ENCODE measurements at regions not wholly inside any gene's neighbourhood (a gene's known extent, or its start where the extent isn't known, plus 50 kb on each side); places are given as distances from the start of the nearest gene placed in this dataset.
"Not testable (repeated sequence)": the region's sequence is repeated elsewhere in the genome, so short reads cannot be mapped to it uniquely, and the experiment has no call there.

DNA sequence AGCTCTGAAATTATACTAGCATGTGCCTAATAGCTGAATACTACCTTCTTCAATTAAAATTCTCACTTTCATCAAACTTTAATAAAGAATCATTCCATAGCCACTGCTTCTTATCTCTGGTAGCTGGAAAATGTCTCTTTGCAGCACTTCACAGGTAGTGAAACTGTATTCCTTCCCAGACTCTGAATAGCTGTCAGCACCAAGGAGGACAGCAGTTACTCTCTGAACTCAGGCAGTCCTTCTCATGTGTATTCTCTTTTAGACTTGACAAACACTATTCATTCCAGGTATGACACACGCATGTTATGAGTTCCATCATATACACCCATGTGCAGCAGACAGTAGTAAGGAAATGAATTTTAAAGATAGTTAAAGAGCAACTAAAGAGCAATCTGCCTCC is 627.1 kb downstream of the EFNA5 start:
- DNase-seq: no peak
- in situ Hi-C loops (cut with MboI; ENCODE audit: low pct_unique_long_range_greater_than_20kb, low sequenced_read_pairs): no loop called here

DNA sequence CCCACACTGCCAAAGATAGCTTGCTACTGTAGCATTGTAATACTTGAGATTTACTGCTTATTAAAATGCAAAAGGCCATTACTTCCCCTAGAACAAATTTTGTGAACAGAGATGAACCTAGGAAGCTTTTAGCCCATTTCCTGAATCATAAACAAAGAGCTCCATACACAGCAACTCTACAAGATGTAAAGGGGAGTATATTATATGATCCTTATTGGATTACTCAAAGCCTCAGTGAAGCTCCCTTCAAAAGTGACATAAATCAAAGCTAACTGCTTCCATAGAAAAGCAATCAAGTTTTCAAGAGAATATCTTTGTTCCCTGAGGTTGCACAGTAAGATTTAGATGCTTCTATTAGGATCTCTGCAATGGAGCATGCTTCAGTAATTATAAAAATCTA is 629.8 kb downstream of the EFNA5 start:
- no peak for DNase-seq
- in situ Hi-C loops (cut with MboI; ENCODE audit: low pct_unique_long_range_greater_than_20kb, low sequenced_read_pairs): no loop called here

DNA sequence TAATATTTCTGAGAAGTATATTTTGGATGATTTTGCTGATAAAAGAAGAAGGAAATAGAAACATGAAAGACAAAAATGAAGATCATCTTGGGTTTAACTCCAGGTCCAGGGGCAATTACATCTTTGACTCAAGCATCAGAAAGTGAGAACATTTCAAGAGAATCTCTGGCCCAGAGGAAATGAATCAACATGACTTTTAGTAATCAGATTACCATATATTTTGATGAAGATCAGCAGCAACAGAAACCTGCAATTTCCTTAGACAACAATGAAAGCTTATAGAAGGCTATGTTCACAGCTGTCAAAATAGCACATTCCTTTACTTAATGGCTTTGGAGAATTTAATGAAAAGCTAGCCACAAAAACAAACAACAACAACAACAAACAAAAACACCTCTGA is 638.1 kb downstream of the EFNA5 start:
- in situ Hi-C loops (cut with MboI; ENCODE audit: low pct_unique_long_range_greater_than_20kb, low sequenced_read_pairs): no loop called here
- no peak for DNase-seq

DNA sequence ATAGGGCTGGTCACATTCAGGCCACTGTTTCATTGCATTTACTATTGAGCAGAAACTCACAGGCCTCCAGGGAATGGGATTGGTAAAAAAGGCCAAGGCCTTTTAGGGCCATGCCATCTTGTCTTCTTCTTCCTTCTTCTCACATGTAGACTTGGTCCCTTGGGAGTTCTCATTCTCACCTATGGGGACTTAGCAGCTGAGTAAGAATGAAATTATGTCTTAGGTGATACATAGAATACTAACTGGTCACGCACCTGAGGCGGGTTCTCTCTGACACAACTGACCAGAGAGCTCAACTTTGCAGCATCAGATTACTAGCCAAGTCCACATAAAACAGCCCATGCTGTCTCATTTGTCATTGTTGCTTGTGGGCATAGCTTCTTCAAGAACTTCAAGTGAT is 641.8 kb downstream of the EFNA5 start:
- in situ Hi-C loops (cut with MboI; ENCODE audit: low pct_unique_long_range_greater_than_20kb, low sequenced_read_pairs): no loop called here
- DNase-seq: no peak

DNA sequence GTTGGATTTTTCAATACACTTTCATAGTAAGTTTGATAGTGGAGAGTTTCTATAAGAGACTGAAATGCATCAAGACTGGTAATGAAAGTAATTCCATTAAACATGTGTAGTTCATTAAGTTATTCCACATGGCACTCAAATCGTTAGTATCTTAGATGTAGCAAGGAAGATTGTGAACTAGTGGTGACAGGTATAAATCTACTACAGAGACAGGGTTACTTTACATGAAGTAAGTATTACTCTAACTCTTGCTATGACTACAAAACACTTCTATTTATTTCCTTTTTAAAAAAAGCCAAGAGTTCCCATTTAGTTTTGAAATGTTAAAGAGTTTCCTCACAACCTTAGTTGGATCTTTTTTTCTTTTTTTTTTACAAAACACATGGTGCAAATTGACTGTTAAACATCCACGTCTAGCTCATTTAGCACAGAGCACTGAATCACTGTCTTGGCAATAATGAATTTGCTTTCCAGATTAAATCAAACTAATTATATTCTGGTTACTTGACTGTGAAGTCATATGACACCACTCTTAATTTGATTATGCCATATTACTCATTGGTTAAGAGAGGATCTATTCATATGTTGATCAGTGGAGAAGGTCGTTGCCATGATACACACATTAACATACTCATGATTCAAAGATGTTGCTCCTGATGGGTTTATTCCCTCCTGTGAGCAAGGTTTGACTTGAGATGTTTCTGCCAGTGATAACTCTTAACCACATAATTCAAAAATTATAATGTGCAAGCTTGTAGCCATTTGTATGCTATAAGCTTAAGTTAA is 644.8 kb downstream of the EFNA5 start:
- no peak for DNase-seq
- in situ Hi-C loops (cut with MboI; ENCODE audit: low pct_unique_long_range_greater_than_20kb, low sequenced_read_pairs): no loop called here

DNA sequence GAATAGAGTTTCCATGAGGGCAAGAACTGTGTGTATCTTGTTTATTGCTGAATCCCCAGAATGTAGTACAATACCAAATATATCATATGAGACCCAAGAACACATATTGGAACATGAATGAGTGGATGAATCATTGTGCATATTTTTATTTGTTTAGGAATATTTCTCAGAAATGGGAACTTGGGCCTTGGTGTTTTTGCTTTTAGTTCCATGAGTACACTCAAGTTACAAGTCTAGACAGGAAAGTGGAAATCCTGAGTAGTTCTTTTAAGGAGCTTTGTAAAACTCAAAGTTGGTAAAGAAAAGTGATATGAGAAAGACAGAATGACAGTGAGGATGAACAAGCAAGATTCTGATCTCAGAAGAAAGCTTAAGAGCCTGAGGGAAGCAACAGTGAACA is 647.0 kb downstream of the EFNA5 start:
- no peak for DNase-seq
- in situ Hi-C loops (cut with MboI; ENCODE audit: low pct_unique_long_range_greater_than_20kb, low sequenced_read_pairs): no loop called here

DNA sequence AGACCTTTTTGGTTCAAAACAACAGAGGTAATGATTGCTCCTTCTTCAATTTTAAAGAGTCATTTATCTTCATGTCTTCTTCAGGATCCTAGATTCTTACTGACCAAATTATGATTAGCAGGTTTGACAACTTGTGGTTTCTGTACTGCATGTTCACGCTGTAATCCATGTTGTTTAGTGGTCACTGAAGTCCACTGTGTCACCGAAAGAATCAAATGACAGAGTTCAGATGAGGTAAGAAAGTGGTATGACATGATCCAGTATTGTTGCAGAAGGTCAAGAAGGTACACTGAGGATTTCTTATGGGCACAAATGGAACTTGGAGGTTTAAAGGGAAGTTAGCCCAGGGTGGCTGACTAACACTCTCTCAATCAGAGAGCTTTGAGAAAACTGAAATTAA is 649.2 kb downstream of the EFNA5 start:
- DNase-seq: no peak
- in situ Hi-C loops (cut with MboI; ENCODE audit: low pct_unique_long_range_greater_than_20kb, low sequenced_read_pairs): no loop called here

DNA sequence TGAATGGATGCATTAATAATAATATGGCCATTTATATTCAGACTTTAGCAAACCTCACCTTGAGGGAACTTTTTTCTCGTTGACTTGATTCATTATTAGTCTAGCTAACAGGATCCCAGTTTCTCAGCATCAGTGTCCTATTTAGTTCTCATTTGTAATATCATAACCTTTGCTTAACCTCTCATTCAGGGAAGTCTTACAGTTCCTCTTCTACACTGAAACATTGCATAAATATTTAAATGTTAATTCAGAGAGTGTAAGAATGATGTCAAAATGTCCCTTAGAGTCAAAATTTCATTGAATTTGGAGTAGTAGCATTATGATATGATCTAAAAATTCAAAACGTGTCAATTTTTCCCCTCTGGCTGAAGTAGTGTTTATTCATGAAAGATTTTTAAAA is 650.1 kb downstream of the EFNA5 start:
- DNase-seq: no peak
- in situ Hi-C loops (cut with MboI; ENCODE audit: low pct_unique_long_range_greater_than_20kb, low sequenced_read_pairs): no loop called here

DNA sequence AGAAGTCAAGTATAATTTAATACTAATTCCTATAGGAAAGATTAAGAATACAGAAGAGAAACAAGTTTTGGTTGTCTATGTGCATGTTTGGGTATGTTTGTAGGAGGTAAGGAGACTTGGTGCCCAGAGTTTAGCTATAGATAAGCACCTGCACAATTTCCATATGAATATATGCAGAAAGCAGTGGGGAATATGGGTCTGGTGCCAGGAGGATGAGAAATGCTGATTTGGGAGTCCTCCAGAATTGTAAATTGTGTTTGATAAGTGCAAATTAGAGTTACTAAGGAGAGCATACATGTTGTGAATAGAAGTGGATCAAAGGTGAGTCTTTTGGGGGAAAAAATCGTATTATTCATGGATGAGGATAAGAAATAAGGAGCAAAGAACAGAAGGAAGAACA is 653.1 kb downstream of the EFNA5 start:
- no peak for DNase-seq
- in situ Hi-C loops (cut with MboI; ENCODE audit: low pct_unique_long_range_greater_than_20kb, low sequenced_read_pairs): no loop called here

DNA sequence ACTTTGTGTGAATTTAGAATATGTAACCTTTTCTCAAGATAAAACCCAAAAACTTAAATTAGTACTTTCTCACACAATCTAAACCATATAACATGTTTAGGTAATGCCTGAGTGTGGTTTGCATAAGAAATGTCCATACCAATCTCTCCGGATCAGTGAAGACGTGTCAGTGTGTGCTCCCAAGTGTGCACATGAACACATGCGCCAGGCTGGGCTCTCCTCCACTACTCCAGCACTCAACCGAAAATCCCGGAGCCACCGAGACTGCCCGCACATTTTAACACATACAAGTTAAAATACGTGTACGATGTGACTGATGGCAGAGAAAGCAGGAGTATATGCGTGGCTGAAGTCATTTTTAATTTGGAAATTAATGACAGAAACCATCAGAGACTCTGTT is 658.4 kb downstream of the EFNA5 start:
- DNase-seq: no peak
- in situ Hi-C loops (cut with MboI; ENCODE audit: low pct_unique_long_range_greater_than_20kb, low sequenced_read_pairs): no loop called here

DNA sequence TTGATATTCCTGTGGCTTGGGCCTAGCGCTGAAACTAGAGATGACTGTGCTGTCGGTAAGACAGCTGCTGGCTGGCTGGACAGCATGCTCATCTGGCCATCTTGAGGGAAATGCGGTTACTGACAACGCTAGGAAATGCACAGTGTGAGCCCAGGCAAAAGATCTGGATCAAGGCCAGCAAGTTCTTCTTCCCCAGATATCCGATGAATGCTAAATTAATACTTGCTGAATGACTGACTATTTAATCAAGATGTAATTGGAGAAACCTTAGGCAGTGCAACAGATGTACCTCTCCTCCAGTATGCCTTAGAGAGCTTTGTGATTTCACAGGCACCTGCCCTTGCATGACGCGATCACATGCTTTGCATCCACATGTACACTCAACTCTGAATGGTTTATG is 659.1 kb downstream of the EFNA5 start:
- DNase-seq: no peak

DNA sequence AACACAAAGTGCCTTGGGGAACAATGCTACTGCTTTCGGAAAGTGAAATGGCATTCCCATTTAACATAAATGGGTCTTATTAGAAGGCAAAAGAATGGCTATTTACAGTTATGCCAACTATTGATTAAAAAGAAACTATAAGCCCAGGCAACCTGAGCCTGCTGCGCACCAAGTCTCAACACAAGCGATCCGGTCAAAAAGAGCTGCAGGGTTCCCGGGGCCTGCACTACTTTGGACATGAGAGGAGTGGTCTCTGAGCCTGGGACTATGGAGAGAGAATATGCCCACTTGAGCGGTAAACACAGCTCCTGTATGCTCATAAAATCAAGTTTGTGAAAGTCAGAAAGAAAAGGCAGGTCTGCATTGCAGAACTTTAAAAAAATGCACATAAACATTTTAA is 660.7 kb downstream of the EFNA5 start:
- no peak for DNase-seq
- in situ Hi-C loops (cut with MboI; ENCODE audit: low pct_unique_long_range_greater_than_20kb, low sequenced_read_pairs): no loop called here

More for the DNA sequence above, 659.1 kb downstream of the EFNA5 start:
- in situ Hi-C loops (cut with MboI; ENCODE audit: low pct_unique_long_range_greater_than_20kb, low sequenced_read_pairs): no loop called here

DNA sequence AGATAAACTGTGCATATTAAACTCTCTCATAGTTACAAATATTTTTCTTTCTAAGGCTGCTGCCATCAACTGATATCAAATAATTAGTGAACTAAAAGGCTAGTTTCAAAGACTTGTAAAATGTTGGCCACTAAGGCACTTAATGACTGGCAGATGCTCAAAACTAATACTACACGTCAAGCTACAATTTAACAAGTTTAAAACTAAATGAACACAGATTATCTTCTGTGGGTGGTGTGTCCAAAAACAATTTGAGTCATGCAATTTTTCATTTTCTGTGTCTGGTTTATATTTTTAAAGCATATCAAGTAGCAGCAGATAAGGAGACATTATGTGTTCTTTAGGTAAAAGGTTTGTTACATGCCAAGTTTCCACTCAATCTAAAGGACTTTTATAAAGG is 665.1 kb downstream of the EFNA5 start:
- no peak for DNase-seq

DNA sequence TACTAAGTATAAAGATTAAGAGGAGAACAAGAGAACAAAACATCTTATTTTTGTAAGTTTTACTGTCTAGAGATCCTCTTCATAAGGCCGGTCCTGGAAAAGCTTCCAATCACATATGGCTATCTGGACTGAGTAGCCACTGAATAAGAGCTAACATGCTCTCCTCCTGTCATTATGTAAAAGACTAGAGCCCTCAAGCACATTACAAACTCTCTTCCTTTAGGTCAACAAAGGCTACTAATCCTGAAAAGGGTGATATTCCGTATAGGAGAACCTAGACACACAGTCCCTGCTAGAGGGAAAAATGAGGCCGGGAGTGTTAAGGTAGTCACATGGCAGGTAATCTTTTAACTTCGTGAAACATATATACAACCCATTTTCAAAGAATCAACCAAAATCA is 665.6 kb downstream of the EFNA5 start:
- in situ Hi-C loops (cut with MboI; ENCODE audit: low pct_unique_long_range_greater_than_20kb, low sequenced_read_pairs): no loop called here
- no peak for DNase-seq

More for the DNA sequence above, 665.1 kb downstream of the EFNA5 start:
- in situ Hi-C loops (cut with MboI; ENCODE audit: low pct_unique_long_range_greater_than_20kb, low sequenced_read_pairs): no loop called here

DNA sequence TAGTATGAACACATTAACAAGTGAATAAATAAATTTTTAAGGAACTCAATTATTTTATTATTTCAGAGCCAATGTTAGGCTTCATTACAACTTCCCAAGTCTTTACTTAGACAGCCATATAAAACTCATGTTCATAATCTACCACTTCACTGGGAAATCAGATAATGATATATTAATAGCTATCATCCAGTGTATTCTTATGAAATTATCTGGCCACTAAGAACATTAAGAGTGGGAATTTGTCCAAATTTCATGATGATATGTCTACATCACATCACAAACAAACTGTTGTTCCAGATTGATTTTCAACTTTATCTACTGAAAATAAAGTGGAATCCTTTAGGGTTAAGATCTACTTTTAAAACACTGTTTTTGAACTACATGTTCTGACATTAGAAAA is 668.6 kb downstream of the EFNA5 start:
- in situ Hi-C loops (cut with MboI; ENCODE audit: low pct_unique_long_range_greater_than_20kb, low sequenced_read_pairs): no loop called here
- DNase-seq: no peak

DNA sequence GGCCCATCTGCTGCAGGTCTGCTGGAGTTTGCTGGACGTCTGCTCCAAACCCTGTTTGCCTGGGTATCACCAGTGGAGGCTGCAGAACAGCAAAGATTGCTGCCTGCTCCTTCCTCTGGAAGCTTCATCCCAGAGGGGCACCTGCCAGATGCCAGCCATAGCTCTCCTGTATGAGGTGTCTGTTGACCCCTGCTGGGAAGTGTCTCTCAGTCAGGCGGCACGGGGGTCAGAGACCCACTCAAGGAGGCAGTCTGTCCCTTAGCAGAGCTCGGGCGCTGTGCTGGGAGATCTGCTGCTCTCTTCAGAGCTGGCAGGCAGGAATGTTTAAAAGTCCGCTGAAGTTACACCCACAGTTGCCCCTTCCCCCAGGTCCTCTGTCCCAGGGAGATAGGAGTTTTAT is 671.2 kb downstream of the EFNA5 start:
- in situ Hi-C loops (cut with MboI; ENCODE audit: low pct_unique_long_range_greater_than_20kb, low sequenced_read_pairs); DNase-seq: not testable (repeated sequence)

DNA sequence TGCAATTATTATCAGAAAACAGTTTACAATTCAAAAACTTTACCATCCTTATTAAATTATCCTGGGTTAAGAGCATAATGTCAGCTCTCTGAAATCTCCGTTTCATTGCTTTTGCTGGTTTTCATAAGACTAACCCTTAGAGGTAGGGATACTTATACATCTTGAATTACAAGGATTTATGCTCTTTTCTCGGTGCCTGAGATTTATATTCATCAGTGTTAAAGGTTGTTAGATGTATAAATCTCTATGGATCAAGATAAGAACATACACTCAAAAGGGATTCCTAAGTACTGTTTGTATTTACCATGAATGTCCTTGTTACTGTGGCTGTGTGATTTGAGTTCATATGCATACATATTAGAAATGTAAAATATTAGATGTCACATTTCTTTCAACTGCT is 684.7 kb downstream of the EFNA5 start:
- DNase-seq: no peak
- in situ Hi-C loops (cut with MboI; ENCODE audit: low pct_unique_long_range_greater_than_20kb, low sequenced_read_pairs): no loop called here

DNA sequence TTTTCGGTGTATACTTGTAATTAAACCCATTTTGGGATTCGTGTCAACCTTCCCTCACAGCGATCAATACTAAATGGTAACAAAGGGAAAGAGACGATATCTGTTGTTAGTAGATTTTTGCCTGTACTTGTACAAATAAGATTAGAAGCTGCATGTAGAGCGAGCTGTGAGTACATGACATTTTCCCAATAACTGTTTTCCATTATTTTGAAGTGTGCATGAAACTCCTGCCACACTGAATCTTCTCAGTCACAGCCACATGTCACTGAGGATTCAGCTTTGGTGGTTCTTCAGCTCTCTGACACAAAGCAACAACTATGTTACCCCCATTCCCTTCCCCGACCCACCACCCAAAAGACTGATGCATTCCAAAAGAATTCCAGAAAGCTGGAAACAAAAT is 685.6 kb downstream of the EFNA5 start:
- in situ Hi-C loops (cut with MboI; ENCODE audit: low pct_unique_long_range_greater_than_20kb, low sequenced_read_pairs): no loop called here
- DNase-seq: no peak

DNA sequence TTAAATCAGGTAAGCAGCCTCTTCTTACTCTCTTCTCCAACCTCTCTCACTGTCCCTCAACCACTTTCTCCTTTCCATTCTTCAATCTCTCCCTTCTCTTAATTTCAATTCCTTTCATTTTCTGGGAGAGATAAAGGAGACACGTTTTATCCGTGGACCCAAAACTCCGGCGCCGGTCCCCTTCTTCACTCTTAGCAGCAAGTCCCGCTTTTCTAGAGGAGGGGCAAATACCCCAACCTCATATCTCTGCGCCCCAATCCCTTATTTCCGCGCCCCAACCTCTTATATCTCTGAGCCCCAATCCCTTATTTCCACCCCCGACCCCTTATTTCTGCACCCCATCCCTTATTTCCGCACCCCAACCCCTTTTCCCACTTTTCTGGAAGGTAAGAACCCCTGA is 691.6 kb downstream of the EFNA5 start:
- DNase-seq; in situ Hi-C loops (cut with MboI; ENCODE audit: low pct_unique_long_range_greater_than_20kb, low sequenced_read_pairs): not testable (repeated sequence)

DNA sequence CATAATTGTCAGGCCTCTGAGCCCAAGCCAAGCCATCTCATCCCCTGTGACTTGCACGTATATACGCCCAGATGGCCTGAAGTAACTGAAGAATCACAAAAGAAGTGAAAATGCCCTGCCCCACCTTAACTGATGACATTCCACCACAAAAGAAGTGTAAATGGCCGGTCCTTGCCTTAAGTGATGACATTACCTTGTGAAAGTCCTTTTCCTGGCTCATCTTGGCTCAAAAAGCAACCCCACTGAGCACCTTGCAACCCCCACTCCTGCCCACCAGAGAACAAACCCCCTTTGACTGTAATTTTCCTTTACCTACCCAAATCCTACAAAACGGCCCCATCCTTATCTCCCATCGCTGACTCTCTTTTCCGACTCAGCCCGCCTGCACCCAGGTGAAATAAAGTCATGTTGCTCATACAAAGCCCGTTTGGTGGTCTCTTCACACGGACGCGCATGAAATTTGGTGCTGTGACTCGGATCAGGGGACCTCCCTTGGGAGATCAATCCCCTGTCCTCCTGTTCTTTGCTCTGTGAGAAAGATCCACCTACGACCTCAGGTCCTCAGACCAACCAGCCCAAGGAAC is 692.1 kb downstream of the EFNA5 start:
- in situ Hi-C loops (cut with MboI; ENCODE audit: low pct_unique_long_range_greater_than_20kb, low sequenced_read_pairs); DNase-seq: not testable (repeated sequence)

DNA sequence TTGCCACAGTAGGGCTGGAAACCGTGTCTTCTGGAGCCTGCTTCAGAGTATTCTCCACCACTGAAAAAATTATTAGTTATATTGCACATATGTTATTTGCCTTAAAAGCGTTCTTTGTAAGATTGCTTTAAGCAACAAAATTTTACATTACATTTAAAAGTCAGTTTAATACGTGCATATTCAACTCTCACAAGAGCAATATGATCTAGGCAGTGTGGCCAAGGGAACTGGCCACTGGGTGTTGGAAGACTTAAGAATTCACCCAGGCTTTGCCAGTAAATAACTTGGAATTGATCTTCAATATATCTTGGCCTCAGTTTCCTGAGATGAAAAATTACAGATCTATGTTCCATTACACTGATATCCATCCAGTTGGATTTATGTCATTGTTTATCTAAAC is 694.4 kb downstream of the EFNA5 start:
- in situ Hi-C loops (cut with MboI; ENCODE audit: low pct_unique_long_range_greater_than_20kb, low sequenced_read_pairs): no loop called here

More for the DNA sequence above, 694.4 kb downstream of the EFNA5 start:
- DNase-seq: no peak
